WTC11 (cell line): ENCODE measurements at regions not wholly inside any gene's neighbourhood (a gene's known extent, or its start where the extent isn't known, plus 50 kb on each side); places are given as distances from the start of the nearest gene placed in this dataset.

Experiments
- ATAC-seq: fragments of 200-7000 bp; cut with Tn5 transposase; 2 replicates; pipeline ENCODE4 v1.10.0; 2021; ENCODE audit warnings: mild to moderate bottlenecking, moderate library complexity
- CTCF ChIA-PET: fragments of 300-600 bp; sonication (Branson Sonifier 250); formaldehyde crosslinking; loops from one replicate; lab custom pipeline; 2021; ENCODE audit warnings: antibody characterized with exemption; lab: Charles Lee
- POLR2A ChIA-PET: fragments of 350-600 bp; sonication (Branson Sonifier 250); formaldehyde crosslinking; loops from one replicate; lab custom pipeline; 2021; ENCODE audit warnings: antibody characterized with exemption; lab: Charles Lee
- DNase-seq: peaks from one replicate; pipeline ENCODE4 v3.0.0; 2021; ENCODE audit warnings: low spot score
- H3K27ac Mint-ChIP-seq: 2 replicates; pipeline ENCODE4 v1.8.0; 2021; ENCODE audit warnings: mixed read lengths
- H3K27me3 Mint-ChIP-seq: 2 replicates; pipeline ENCODE4 v1.8.0; 2021; ENCODE audit warnings: low read depth, mild to moderate bottlenecking, moderate library complexity, mixed read lengths
- H3K36me3 Mint-ChIP-seq: 2 replicates; pipeline ENCODE4 v1.8.0; 2021; ENCODE audit warnings: mixed read lengths
- H3K4me1 Mint-ChIP-seq: 2 replicates; pipeline ENCODE4 v1.8.0; 2022; ENCODE audit warnings: mixed read lengths
- H3K4me3 Mint-ChIP-seq: 2 replicates; pipeline ENCODE4 v1.8.0; 2021; ENCODE audit warnings: mild to moderate bottlenecking, moderate library complexity, mixed read lengths
- H3K9me3 Mint-ChIP-seq: 2 replicates; pipeline ENCODE4 v1.8.0; 2021; ENCODE audit warnings: mixed read lengths
- AR ChIP-seq: fragments of 250-450 bp; sonication (Bioruptor Pico); IDR thresholded peaks from 2 replicates; pipeline ENCODE4 v1.9.0; 2021; ENCODE audit warnings: mild to moderate bottlenecking
- ATF6 ChIP-seq: sonication (generic); formaldehyde crosslinking; IDR thresholded peaks from 2 replicates; pipeline ENCODE4 v1.8.1; 2023; ENCODE audit warnings: mild to moderate bottlenecking, missing genetic modification reagents
- CDX4 ChIP-seq: fragments of 250-450 bp; sonication (Bioruptor Pico); IDR thresholded peaks from 2 replicates; pipeline ENCODE4 v1.9.0; 2021; ENCODE audit warnings: moderate library complexity, mild to moderate bottlenecking, inconsistent platforms, borderline replicate concordance
- CREM ChIP-seq: sonication (generic); formaldehyde crosslinking; IDR thresholded peaks from 2 replicates; pipeline ENCODE4 v1.8.1; 2022; ENCODE audit warnings: mild to moderate bottlenecking, missing genetic modification reagents, moderate library complexity
- EMX1 ChIP-seq: fragments of 250-450 bp; sonication (Bioruptor Pico); IDR thresholded peaks from 2 replicates; pipeline ENCODE4 v1.8.0; 2021; ENCODE audit warnings: mild to moderate bottlenecking
- FOXK1 ChIP-seq: sonication (generic); formaldehyde crosslinking; IDR thresholded peaks from 2 replicates; pipeline ENCODE4 v1.8.0; 2022; ENCODE audit warnings: mild to moderate bottlenecking, moderate library complexity, missing genetic modification reagents
- HMGA2 ChIP-seq: fragments of 250-450 bp; sonication (Bioruptor Pico); IDR thresholded peaks from 2 replicates; pipeline ENCODE4 v1.4.0; 2021; ENCODE audit warnings: mild to moderate bottlenecking, moderate library complexity
- NFATC4 ChIP-seq: fragments of 250-450 bp; sonication (Bioruptor Pico); IDR thresholded peaks from 2 replicates; pipeline ENCODE4 v1.9.0; 2021; ENCODE audit warnings: mild to moderate bottlenecking
- SMAD4 ChIP-seq: sonication (generic); formaldehyde crosslinking; IDR thresholded peaks from 2 replicates; pipeline ENCODE4 v1.8.0; 2022; ENCODE audit warnings: mild to moderate bottlenecking, missing genetic modification reagents
- SP1 ChIP-seq: sonication (generic); formaldehyde crosslinking; conservative IDR thresholded peaks from 2 replicates; pipeline ENCODE4 v1.8.1; 2022; ENCODE audit warnings: missing genetic modification reagents
- ZNF138 ChIP-seq: sonication (generic); formaldehyde crosslinking; conservative IDR thresholded peaks from 2 replicates; pipeline ENCODE4 v1.8.1; 2022; ENCODE audit warnings: mild to moderate bottlenecking, moderate library complexity, missing genetic modification reagents
- ZNF263 ChIP-seq: sonication (generic); formaldehyde crosslinking; IDR thresholded peaks from 2 replicates; pipeline ENCODE4 v1.8.1; 2022; ENCODE audit warnings: low read depth, mild to moderate bottlenecking, moderate library complexity, missing genetic modification reagents
- ZNF512 ChIP-seq: sonication (generic); formaldehyde crosslinking; IDR thresholded peaks from 2 replicates; pipeline ENCODE4 v1.8.1; 2022; ENCODE audit warnings: missing genetic modification reagents, borderline replicate concordance
- TF ChIP-seq, protein P1 (sequence below): sonication (generic); formaldehyde crosslinking; IDR thresholded peaks from 2 replicates; pipeline ENCODE4 v1.8.0; 2022; ENCODE audit warnings: mild to moderate bottlenecking, missing genetic modification reagents
- TF ChIP-seq, protein P2 (sequence below): fragments of 250-450 bp; sonication (Bioruptor Pico); IDR thresholded peaks from 2 replicates; pipeline ENCODE4 v1.8.0; 2021; ENCODE audit warnings: mild to moderate bottlenecking
- TF ChIP-seq, protein P3 (sequence below): sonication (generic); formaldehyde crosslinking; IDR thresholded peaks from 2 replicates; pipeline ENCODE4 v1.8.0; 2022; ENCODE audit warnings: mild to moderate bottlenecking, missing genetic modification reagents
- TF ChIP-seq, protein P4 (sequence below): fragments of 250-450 bp; sonication (Bioruptor Pico); IDR thresholded peaks from 2 replicates; pipeline ENCODE4 v2.1.2; 2022; ENCODE audit warnings: mild to moderate bottlenecking, moderate library complexity
- TF ChIP-seq, protein P5 (sequence below): sonication (generic); formaldehyde crosslinking; conservative IDR thresholded peaks from 2 replicates; pipeline ENCODE4 v1.8.1; 2022; ENCODE audit warnings: mild to moderate bottlenecking, missing genetic modification reagents

DNA sequence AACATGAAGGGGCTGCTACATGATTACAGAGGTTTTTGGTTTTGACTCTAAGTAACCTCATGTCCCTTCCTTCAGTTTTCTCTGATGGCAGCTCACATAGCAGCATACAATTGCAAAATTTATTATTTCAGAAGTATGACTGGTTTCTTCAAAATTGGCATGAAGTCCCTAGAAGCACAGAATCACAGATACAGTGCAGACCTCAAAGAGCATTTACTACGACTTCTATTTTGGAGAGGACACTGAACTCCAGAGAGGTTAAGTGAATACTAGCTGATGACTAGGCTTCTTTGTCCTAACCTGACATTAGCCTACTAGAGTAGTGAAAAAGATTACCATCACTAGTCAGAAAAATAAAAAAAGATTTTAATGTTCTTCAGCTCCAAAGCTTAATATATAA is 664.3 kb downstream of the RFPL4B start (continued):
- TF ChIP-seq AR (CRISPR knock-in tag) (no peak), CREM (no peak), ZNF512 (CRISPR knock-in tag) (no peak)
- TF ChIP-seq, protein P1, sequence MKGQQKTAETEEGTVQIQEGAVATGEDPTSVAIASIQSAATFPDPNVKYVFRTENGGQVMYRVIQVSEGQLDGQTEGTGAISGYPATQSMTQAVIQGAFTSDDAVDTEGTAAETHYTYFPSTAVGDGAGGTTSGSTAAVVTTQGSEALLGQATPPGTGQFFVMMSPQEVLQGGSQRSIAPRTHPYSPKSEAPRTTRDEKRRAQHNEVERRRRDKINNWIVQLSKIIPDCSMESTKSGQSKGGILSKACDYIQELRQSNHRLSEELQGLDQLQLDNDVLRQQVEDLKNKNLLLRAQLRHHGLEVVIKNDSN (CRISPR knock-in tag) = no peak
- TF ChIP-seq, protein P2, sequence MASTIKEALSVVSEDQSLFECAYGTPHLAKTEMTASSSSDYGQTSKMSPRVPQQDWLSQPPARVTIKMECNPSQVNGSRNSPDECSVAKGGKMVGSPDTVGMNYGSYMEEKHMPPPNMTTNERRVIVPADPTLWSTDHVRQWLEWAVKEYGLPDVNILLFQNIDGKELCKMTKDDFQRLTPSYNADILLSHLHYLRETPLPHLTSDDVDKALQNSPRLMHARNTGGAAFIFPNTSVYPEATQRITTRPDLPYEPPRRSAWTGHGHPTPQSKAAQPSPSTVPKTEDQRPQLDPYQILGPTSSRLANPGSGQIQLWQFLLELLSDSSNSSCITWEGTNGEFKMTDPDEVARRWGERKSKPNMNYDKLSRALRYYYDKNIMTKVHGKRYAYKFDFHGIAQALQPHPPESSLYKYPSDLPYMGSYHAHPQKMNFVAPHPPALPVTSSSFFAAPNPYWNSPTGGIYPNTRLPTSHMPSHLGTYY (CRISPR knock-in tag) = no peak

DNA sequence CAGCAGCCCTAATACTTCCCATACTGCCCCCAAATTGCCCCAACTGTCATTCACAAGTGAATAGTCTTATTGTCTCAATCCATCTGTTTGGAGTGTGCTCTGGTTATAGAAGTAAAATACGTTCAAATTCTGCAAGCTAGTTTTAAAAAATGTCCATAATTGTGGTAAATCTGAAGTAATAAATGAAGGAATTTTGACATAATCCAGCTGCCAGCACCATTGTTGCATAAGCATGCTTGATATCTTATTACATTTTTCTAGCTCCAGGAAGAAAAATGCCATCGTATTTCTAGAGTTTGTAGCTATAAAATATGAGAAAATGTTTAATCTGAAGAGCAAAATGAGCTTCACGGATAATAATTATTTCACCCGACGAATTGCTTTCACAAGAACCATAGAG is 664.7 kb downstream of the RFPL4B start:
- Mint-ChIP-seq H3K4me3 (no peak overlapping the region), H3K9me3 (no peaks in the 10 kb centered on the region), H3K4me1 (peaks cover 3% of the 10 kb centered on the region), H3K27ac (no peak overlapping the region), H3K36me3 (no peaks in the 10 kb centered on the region), H3K27me3 (no peaks in the 10 kb centered on the region)
- ATAC-seq (no peak), DNase-seq (no peak)
- TF ChIP-seq CDX4 (CRISPR knock-in tag) = no peak
- no peak for TF ChIP-seq NFATC4 (CRISPR knock-in tag)
- TF ChIP-seq, protein P3, sequence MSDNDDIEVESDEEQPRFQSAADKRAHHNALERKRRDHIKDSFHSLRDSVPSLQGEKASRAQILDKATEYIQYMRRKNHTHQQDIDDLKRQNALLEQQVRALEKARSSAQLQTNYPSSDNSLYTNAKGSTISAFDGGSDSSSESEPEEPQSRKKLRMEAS (CRISPR knock-in tag) = no peak
- TF ChIP-seq SMAD4 = no peak
- TF ChIP-seq EMX1 = no peak
- no peak for TF ChIP-seq HMGA2
- TF ChIP-seq, protein P4, sequence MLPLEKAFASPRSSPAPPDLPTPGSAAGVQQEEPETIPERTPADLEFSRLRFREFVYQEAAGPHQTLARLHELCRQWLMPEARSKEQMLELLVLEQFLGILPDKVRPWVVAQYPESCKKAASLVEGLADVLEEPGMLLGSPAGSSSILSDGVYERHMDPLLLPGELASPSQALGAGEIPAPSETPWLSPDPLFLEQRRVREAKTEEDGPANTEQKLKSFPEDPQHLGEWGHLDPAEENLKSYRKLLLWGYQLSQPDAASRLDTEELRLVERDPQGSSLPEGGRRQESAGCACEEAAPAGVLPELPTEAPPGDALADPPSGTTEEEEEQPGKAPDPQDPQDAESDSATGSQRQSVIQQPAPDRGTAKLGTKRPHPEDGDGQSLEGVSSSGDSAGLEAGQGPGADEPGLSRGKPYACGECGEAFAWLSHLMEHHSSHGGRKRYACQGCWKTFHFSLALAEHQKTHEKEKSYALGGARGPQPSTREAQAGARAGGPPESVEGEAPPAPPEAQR (CRISPR knock-in tag) = no peak
- no peak for TF ChIP-seq SP1 (CRISPR knock-in tag)
- TF ChIP-seq ZNF138 (CRISPR knock-in tag) = no peak
- no peak for TF ChIP-seq ZNF263 (CRISPR knock-in tag)
- CTCF ChIA-PET = no interaction called here
- POLR2A ChIA-PET = no interaction called here

GRCh38 chr6:113015249-113015648 is 668.1 kb downstream of the RFPL4B start:
- ATAC-seq (no peak), DNase-seq (no peak)
- TF ChIP-seq, protein P5, sequence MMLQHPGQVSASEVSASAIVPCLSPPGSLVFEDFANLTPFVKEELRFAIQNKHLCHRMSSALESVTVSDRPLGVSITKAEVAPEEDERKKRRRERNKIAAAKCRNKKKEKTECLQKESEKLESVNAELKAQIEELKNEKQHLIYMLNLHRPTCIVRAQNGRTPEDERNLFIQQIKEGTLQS = no peak
- TF ChIP-seq FOXK1 (CRISPR knock-in tag) (no peak), ATF6 (CRISPR knock-in tag) (no peak)
- POLR2A ChIA-PET = no interaction called here
- Mint-ChIP-seq H3K9me3 (no peaks in the 10 kb centered on the region), H3K36me3 (no peaks in the 10 kb centered on the region), H3K27me3 (no peaks in the 10 kb centered on the region), H3K4me3 (no peak overlapping the region), H3K27ac (no peak overlapping the region), H3K4me1 (no peaks in the 10 kb centered on the region; the same call in 1 of the 2 replicates)
- CTCF ChIA-PET = no interaction called here
